Activated naive CD8-positive, alpha-beta T cell treated with anti-CD3 and anti-CD28 coated beads, Interleukin-2, amount 50 U/mL, for 24 hours (primary cell): ENCODE measurements at regions not wholly inside any gene's neighbourhood (a gene's known extent, or its start where the extent isn't known, plus 50 kb on each side); places are given as distances from the start of the nearest gene placed in this dataset.

Experiments used
- ATAC-seq: fragments of 150-1000 bp; cut with Tn5 transposase; one replicate; pipeline ENCODE4 v1.10.0; 2021
- DNase-seq: peaks from one replicate; pipeline ENCODE4 v3.0.0; 2021
- H3K27ac Mint-ChIP-seq: one replicate; pipeline ENCODE4 v1.8.0; 2021; ENCODE audit warnings: mild to moderate bottlenecking, mixed read lengths
- H3K27me3 Mint-ChIP-seq: one replicate; pipeline ENCODE4 v1.8.0; 2021; ENCODE audit warnings: mixed read lengths
- H3K36me3 Mint-ChIP-seq: one replicate; pipeline ENCODE4 v1.8.0; 2021; ENCODE audit warnings: low read depth, mixed read lengths
- H3K4me1 Mint-ChIP-seq: one replicate; pipeline ENCODE4 v1.8.0; 2021; ENCODE audit warnings: mixed read lengths
- H3K4me3 Mint-ChIP-seq: one replicate; pipeline ENCODE4 v1.8.0; 2021; ENCODE audit warnings: mild to moderate bottlenecking, moderate library complexity, mixed read lengths
- H3K9me3 Mint-ChIP-seq: one replicate; pipeline ENCODE4 v1.8.0; 2021; ENCODE audit warnings: mixed read lengths

- no peak for DNase-seq
- Mint-ChIP-seq H3K36me3 (no peaks in the 10 kb centered on the region), H3K9me3 (peaks cover 3% of the 10 kb centered on the region), H3K27me3 (no peaks in the 10 kb centered on the region), H3K4me3 (no peak overlapping the region), H3K4me1 (no peaks in the 10 kb centered on the region), H3K27ac (no peak overlapping the region)
- ATAC-seq: no peak
Observed at GRCh38 chr5:167888393-167888792, 403.1 kb upstream of the WWC1 start.

GRCh38 chr5:167889276-167889675 is 402.2 kb upstream of the WWC1 start:
- Mint-ChIP-seq H3K9me3 (peaks cover 3% of the 10 kb centered on the region), H3K4me3 (no peak overlapping the region), H3K27ac (no peak overlapping the region), H3K27me3 (no peaks in the 10 kb centered on the region), H3K4me1 (no peaks in the 10 kb centered on the region), H3K36me3 (no peaks in the 10 kb centered on the region)
- no peak for ATAC-seq
- no peak for DNase-seq

- DNase-seq (no peak), ATAC-seq (no peak)
- Mint-ChIP-seq H3K4me3 (no peak overlapping the region), H3K36me3 (no peaks in the 10 kb centered on the region), H3K9me3 (peaks cover 3% of the 10 kb centered on the region), H3K27me3 (no peaks in the 10 kb centered on the region), H3K4me1 (no peaks in the 10 kb centered on the region), H3K27ac (no peak overlapping the region)
Observed at GRCh38 chr5:167892352-167893115, 398.9 kb upstream of the WWC1 start.

GRCh38 chr5:167893271-167893670 is 398.2 kb upstream of the WWC1 start:
- ATAC-seq (no peak), DNase-seq (no peak)
- no peaks in the 10 kb centered on the region for H3K4me1 Mint-ChIP-seq
- H3K27me3 Mint-ChIP-seq: no peaks in the 10 kb centered on the region
- H3K36me3 Mint-ChIP-seq: no peaks in the 10 kb centered on the region
- H3K9me3 Mint-ChIP-seq: peaks cover 3% of the 10 kb centered on the region
- H3K27ac Mint-ChIP-seq: no peak overlapping the region
- no peak overlapping the region for H3K4me3 Mint-ChIP-seq

- H3K27ac Mint-ChIP-seq: no peak overlapping the region
- H3K4me1 Mint-ChIP-seq: no peaks in the 10 kb centered on the region
- H3K4me3 Mint-ChIP-seq: no peak overlapping the region
- ATAC-seq (no peak), DNase-seq (no peak)
- no peaks in the 10 kb centered on the region for H3K27me3 Mint-ChIP-seq
- H3K9me3 Mint-ChIP-seq: peaks cover 6% of the 10 kb centered on the region
- no peaks in the 10 kb centered on the region for H3K36me3 Mint-ChIP-seq
Observed at GRCh38 chr5:167894631-167895472, 396.6 kb upstream of the WWC1 start.

- no peak for ATAC-seq
- H3K4me1 Mint-ChIP-seq: no peaks in the 10 kb centered on the region
- peaks cover 6% of the 10 kb centered on the region for H3K9me3 Mint-ChIP-seq
- H3K27me3 Mint-ChIP-seq: no peaks in the 10 kb centered on the region
- H3K4me3 Mint-ChIP-seq: no peak overlapping the region
- H3K27ac Mint-ChIP-seq: no peak overlapping the region
- no peak for DNase-seq
- H3K36me3 Mint-ChIP-seq: no peaks in the 10 kb centered on the region
Observed at GRCh38 chr5:167895899-167896659, 395.4 kb upstream of the WWC1 start.

- Mint-ChIP-seq H3K27me3 (no peaks in the 10 kb centered on the region), H3K27ac (no peak overlapping the region), H3K4me1 (no peaks in the 10 kb centered on the region), H3K9me3 (peaks cover 6% of the 10 kb centered on the region), H3K36me3 (no peaks in the 10 kb centered on the region), H3K4me3 (no peak overlapping the region)
- ATAC-seq (no peak), DNase-seq (no peak)
Observed at GRCh38 chr5:167896814-167897213, 394.6 kb upstream of the WWC1 start.

GRCh38 chr5:167897371-167897770 is 394.1 kb upstream of the WWC1 start:
- H3K36me3 Mint-ChIP-seq: no peaks in the 10 kb centered on the region
- ATAC-seq (no peak), DNase-seq (no peak)
- H3K27ac Mint-ChIP-seq: no peak overlapping the region
- no peaks in the 10 kb centered on the region for H3K4me1 Mint-ChIP-seq
- H3K27me3 Mint-ChIP-seq: no peaks in the 10 kb centered on the region
- H3K4me3 Mint-ChIP-seq: no peak overlapping the region
- peaks cover 6% of the 10 kb centered on the region for H3K9me3 Mint-ChIP-seq

- no peaks in the 10 kb centered on the region for H3K27me3 Mint-ChIP-seq
- no peak for DNase-seq
Observed at GRCh38 chr5:167898361-167899042, 392.9 kb upstream of the WWC1 start.

GRCh38 chr5:167899490-167900070 is 391.9 kb upstream of the WWC1 start:
- ATAC-seq (no peak), DNase-seq (no peak)
- Mint-ChIP-seq H3K27ac (no peak overlapping the region), H3K4me3 (no peak overlapping the region), H3K9me3 (peaks cover 6% of the 10 kb centered on the region), H3K4me1 (no peaks in the 10 kb centered on the region), H3K36me3 (no peaks in the 10 kb centered on the region), H3K27me3 (no peaks in the 10 kb centered on the region)

More at GRCh38 chr5:167898361-167899042, 392.9 kb upstream of the WWC1 start:
- no peaks in the 10 kb centered on the region for H3K36me3 Mint-ChIP-seq
- H3K9me3 Mint-ChIP-seq: peaks cover 6% of the 10 kb centered on the region
- no peaks in the 10 kb centered on the region for H3K4me1 Mint-ChIP-seq
- no peak for ATAC-seq
- no peak overlapping the region for H3K27ac Mint-ChIP-seq
- H3K4me3 Mint-ChIP-seq: no peak overlapping the region

- Mint-ChIP-seq H3K27me3 (no peaks in the 10 kb centered on the region), H3K36me3 (no peaks in the 10 kb centered on the region), H3K4me1 (no peaks in the 10 kb centered on the region), H3K9me3 (peaks cover 6% of the 10 kb centered on the region), H3K4me3 (no peak overlapping the region), H3K27ac (no peak overlapping the region)
- DNase-seq (no peak), ATAC-seq (no peak)
Observed at GRCh38 chr5:167900340-167900935, 391.0 kb upstream of the WWC1 start.

GRCh38 chr5:167902298-167902697 is 389.1 kb upstream of the WWC1 start:
- H3K27ac Mint-ChIP-seq: no peak overlapping the region
- H3K36me3 Mint-ChIP-seq: no peaks in the 10 kb centered on the region
- no peak for ATAC-seq
- H3K4me3 Mint-ChIP-seq: no peak overlapping the region
- no peak for DNase-seq
- H3K9me3 Mint-ChIP-seq: peaks cover 6% of the 10 kb centered on the region
- no peaks in the 10 kb centered on the region for H3K4me1 Mint-ChIP-seq
- no peaks in the 10 kb centered on the region for H3K27me3 Mint-ChIP-seq

- ATAC-seq (no peak), DNase-seq (no peak)
- Mint-ChIP-seq H3K4me3 (no peak overlapping the region), H3K4me1 (no peaks in the 10 kb centered on the region), H3K36me3 (no peaks in the 10 kb centered on the region), H3K27me3 (no peaks in the 10 kb centered on the region), H3K9me3 (peaks cover 6% of the 10 kb centered on the region), H3K27ac (no peak overlapping the region)
Observed at GRCh38 chr5:167903243-167903642, 388.2 kb upstream of the WWC1 start.

GRCh38 chr5:167903659-167904058 is 387.8 kb upstream of the WWC1 start:
- no peak overlapping the region for H3K4me3 Mint-ChIP-seq
- no peaks in the 10 kb centered on the region for H3K4me1 Mint-ChIP-seq
- no peaks in the 10 kb centered on the region for H3K27me3 Mint-ChIP-seq
- DNase-seq: no peak
- no peak for ATAC-seq
- H3K9me3 Mint-ChIP-seq: peaks cover 5% of the 10 kb centered on the region
- H3K27ac Mint-ChIP-seq: no peak overlapping the region
- no peaks in the 10 kb centered on the region for H3K36me3 Mint-ChIP-seq
